A673 (cell line): ENCODE measurements at regions not wholly inside any gene's neighbourhood (a gene's known extent, or its start where the extent isn't known, plus 50 kb on each side); places are given as distances from the start of the nearest gene placed in this dataset.

Experiments
- CTCF ChIP-seq: fragments of 300-800, 200-600 bp; sonication (generic); conservative IDR thresholded peaks from 2 replicates; pipeline ENCODE4 v1.5.1; 2017; ENCODE audit warnings: low read depth, mild to moderate bottlenecking, antibody characterized with exemption, low read length, moderate library complexity, mixed read lengths
- EZH2 ChIP-seq: fragments of 200-600 bp; sonication (generic); IDR thresholded peaks from 2 replicates; pipeline ENCODE4 v1.6.1; 2017; ENCODE audit warnings: borderline replicate concordance, low read depth, mild to moderate bottlenecking, mixed read lengths, antibody characterized with exemption, low read length; ENCODE audit not compliant: poor library complexity, severe bottlenecking

GRCh38 chr22:49286181-49286760 lies 541.4 kb downstream of the BRD1 start:
- TF ChIP-seq CTCF (no peak), EZH2 (no peak)
